ACC112 (cell line): ENCODE measurements at regions not wholly inside any gene's neighbourhood (a gene's known extent, or its start where the extent isn't known, plus 50 kb on each side); places are given as distances from the start of the nearest gene placed in this dataset.
"Not testable (repeated sequence)": the region's sequence is repeated elsewhere in the genome, so short reads cannot be mapped to it uniquely, and the experiment has no call there.

Experiments
- H2AFZ ChIP-seq: fragments of 200-600 bp; sonication (generic); one replicate; pipeline ENCODE4 v1.6.0; 2017; ENCODE audit warnings: antibody characterized with exemption, low read length; ENCODE audit not compliant: unreplicated experiment
- H3K27ac ChIP-seq: fragments of 200-600 bp; sonication (generic); 2 replicates; pipeline ENCODE4 v1.5.1; 2014; ENCODE audit warnings: low read depth, mild to moderate bottlenecking, antibody characterized with exemption, low read length, moderate library complexity
- H3K27me3 ChIP-seq: fragments of 200-600 bp; sonication (generic); 2 replicates; pipeline ENCODE4 v1.6.1; 2014; ENCODE audit warnings: mild to moderate bottlenecking, antibody characterized with exemption, low read length, moderate library complexity, mixed read lengths; ENCODE audit not compliant: insufficient read depth
- H3K36me3 ChIP-seq: fragments of 200-600 bp; sonication (generic); 2 replicates; pipeline ENCODE4 v1.6.1; 2016; ENCODE audit warnings: mild to moderate bottlenecking, antibody characterized with exemption, low read length, moderate library complexity, mixed read lengths; ENCODE audit not compliant: insufficient read depth
- H3K4me1 ChIP-seq: fragments of 200-600 bp; sonication (generic); one replicate; pipeline ENCODE4 v1.6.1; 2016; ENCODE audit warnings: low read length, mixed read lengths; ENCODE audit not compliant: insufficient read depth, unreplicated experiment, control insufficient read depth
- H3K4me3 ChIP-seq: fragments of 200-600 bp; sonication (generic); 2 replicates; pipeline ENCODE4 v1.5.1; 2014; ENCODE audit warnings: mild to moderate bottlenecking, low read depth, low read length
- H3K79me2 ChIP-seq: fragments of 200-600 bp; sonication (generic); one replicate; pipeline ENCODE4 v1.6.0; 2016; ENCODE audit warnings: low read length; ENCODE audit not compliant: control insufficient read depth, unreplicated experiment, insufficient read depth

DNA sequence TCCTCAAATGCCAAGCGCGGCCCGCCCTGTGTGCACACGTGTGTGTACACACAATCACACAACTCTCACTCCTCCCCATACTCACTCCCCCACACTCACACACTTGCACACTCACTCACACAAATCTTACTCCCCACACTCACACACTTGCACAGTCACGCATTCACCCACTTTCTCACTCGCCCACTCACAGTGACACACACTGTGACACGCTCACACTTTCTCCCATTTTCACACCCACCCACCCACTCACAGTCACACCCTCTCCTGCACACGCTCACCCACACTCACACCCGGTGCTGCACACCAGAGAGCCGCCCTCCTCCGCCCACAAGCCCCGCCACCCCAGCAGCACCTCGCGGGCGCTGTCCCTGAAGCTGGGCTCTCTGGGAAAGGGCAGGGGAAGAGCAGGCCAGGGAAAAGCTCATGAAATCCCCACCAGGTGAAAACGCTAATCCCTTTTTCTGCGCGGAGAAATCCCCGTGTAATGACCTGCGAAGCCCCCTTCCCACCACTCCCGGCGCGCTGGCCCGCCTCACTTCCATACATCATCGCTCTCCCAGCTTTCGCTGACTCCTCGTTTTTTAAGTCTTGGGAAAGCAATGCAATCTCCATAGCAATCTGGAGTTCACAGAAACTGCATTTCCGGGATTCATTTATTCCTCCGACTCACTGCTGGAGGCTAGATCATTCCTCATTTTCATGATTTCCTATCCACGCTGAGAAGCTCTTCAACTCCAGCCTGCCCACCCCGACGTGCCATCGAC is 211.6 kb upstream of the LRRC61 start:
- not testable (repeated sequence) for H3K4me1 ChIP-seq, H2AFZ ChIP-seq, H3K27ac ChIP-seq, H3K27me3 ChIP-seq, H3K79me2 ChIP-seq, H3K36me3 ChIP-seq, H3K4me3 ChIP-seq

DNA sequence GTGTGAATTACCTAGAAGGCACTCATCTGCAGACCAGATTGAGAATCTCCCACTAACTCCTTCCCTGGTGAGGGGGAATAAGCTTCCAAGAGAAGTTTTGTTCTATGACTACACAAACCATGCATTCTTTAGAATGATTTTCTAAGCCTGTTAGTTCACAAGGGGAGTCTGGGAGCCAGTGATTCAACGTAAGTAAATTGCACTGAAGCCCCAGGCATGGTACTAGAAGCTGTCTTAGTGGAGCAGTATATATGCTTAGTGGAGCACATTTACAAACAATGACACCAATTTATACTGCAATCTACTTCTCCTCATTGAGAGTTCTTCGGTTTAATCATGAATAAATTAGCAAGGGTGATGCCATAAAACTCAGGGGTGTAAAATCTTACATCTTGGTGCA is 209.9 kb upstream of the LRRC61 start:
- H3K36me3 ChIP-seq, H2AFZ ChIP-seq, H3K27me3 ChIP-seq, H3K79me2 ChIP-seq, H3K4me3 ChIP-seq, H3K27ac ChIP-seq, H3K4me1 ChIP-seq: not testable (repeated sequence)

DNA sequence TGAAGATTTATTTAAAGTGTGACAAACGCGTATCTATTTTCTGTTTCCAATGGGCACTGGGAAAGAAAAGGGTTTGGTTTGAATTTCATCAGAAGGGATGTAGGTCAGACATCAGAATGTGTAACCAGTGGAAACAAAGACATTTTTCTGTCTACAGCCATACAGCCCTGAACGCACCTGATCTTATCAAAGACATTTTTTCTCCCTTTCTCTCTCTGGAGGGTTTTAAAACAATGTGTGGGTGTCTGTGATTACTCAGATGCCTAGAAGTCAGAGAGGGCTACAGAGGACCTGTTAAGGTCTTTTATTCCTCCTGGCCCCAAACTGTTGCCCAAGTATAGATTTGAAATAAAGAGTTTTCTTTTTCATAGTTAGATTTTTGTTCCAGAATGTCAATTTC is 208.6 kb upstream of the LRRC61 start:
- not testable (repeated sequence) for H3K4me3 ChIP-seq, H3K27ac ChIP-seq, H3K36me3 ChIP-seq, H3K27me3 ChIP-seq, H2AFZ ChIP-seq, H3K79me2 ChIP-seq, H3K4me1 ChIP-seq

DNA sequence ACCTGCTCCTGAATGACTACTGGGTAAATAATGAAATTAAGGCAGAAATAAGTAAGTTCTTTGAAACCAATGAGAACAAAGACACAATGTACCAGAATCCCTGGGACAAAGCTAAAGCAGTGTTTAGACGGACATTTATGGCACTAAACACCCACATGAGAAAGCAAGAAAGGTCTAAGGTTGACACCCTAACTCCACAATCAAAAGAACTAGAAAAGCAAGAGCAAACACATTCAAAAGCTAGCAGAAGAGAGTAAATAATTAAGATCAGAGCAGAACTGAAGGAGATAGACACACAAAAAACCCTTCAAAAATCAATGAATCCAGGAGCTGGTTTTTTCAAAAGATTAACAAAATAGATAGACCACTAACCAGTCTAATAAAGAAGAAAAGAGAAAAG is 203.2 kb upstream of the LRRC61 start:
- H3K4me3 ChIP-seq, H3K79me2 ChIP-seq, H3K36me3 ChIP-seq, H2AFZ ChIP-seq, H3K27ac ChIP-seq, H3K4me1 ChIP-seq, H3K27me3 ChIP-seq: not testable (repeated sequence)

DNA sequence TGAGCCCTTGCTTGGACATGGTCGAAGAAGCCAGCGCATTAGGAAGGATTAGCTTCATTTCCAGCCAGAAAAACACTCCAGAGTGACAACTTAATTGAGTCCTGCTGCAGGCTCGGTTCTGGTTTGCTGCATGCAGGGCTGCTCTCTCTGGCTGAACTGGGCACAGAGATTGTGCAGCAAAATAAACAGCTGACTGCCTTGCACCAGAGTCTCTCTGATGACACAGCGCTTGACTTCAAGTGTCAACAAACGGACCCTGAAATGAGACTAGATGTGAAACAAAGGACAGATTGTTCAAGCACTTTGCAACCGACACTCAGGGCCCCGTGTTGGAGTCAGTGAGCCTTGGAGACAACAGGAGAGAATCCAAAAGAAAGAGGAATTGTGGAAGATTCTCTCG is 197.3 kb upstream of the LRRC61 start:
- not testable (repeated sequence) for H3K27ac ChIP-seq, H3K4me1 ChIP-seq, H3K4me3 ChIP-seq, H3K27me3 ChIP-seq, H2AFZ ChIP-seq, H3K36me3 ChIP-seq, H3K79me2 ChIP-seq

DNA sequence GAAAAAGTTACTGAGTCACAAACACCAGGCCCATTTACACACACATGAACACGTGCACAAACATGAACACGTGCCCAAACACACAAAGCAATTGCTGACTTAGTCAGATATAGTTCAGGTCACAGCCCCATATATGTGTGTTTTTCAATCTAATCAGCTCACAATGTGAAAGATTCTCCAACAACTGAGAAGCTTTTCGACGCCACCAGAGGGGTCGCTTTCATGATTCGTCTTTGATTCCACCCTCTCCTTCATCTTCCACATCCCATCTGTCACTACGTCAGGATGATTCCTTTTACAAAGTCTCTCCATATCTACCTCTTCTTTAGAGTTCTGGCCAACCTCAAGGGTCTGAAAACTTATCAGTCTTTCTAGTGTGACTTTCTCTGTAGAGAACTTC is 188.7 kb upstream of the LRRC61 start:
- not testable (repeated sequence) for H2AFZ ChIP-seq, H3K27me3 ChIP-seq, H3K27ac ChIP-seq, H3K4me1 ChIP-seq, H3K79me2 ChIP-seq, H3K36me3 ChIP-seq, H3K4me3 ChIP-seq

DNA sequence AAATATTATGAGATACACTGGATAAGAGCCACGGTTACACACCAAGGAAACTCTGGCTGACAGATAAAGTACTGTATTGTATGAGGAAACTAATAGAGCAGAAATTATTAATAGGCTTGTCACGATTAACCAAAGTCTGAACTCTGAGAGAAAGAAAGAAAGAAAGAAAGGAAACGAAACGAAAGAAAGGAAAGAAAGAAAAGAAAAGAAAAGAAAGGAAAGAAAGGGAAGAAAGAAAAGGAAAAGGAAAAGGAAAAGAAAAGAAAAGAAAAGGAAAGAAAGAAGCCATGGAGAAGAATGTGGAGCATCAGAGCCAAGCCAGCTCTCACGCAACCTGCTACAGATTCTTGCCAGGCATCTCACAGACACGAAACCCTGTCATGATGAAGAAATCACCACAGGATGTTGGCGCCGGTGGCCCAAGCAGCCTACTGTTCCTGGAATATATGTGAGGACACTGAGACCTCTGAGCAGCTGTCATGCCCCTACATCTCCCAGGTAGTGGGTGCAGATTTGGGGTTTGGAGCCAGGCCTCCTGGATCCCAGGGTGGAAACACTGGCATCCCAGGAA is 187.4 kb upstream of the LRRC61 start:
- H3K4me3 ChIP-seq, H3K27ac ChIP-seq, H3K27me3 ChIP-seq, H3K4me1 ChIP-seq, H3K36me3 ChIP-seq, H2AFZ ChIP-seq, H3K79me2 ChIP-seq: not testable (repeated sequence)

DNA sequence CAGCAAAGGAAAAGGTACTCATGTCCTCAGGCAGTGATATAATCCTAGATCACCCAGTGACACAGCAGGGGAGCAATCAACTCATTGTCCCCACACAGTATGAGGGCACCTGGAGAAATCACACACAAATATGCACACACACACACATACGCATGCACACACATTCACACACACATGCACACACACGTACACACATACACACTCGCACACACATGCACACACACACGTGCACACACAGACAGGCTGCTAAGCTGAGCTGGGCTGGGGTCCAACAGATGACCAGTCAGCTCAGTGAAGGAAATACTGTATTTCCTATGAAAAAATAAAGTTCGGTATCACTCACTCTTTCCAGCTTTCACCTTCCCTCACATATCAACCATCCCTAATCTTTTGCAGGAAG is 183.3 kb upstream of the LRRC61 start:
- not testable (repeated sequence) for H3K4me1 ChIP-seq, H3K36me3 ChIP-seq, H2AFZ ChIP-seq, H3K27me3 ChIP-seq, H3K4me3 ChIP-seq, H3K27ac ChIP-seq, H3K79me2 ChIP-seq

DNA sequence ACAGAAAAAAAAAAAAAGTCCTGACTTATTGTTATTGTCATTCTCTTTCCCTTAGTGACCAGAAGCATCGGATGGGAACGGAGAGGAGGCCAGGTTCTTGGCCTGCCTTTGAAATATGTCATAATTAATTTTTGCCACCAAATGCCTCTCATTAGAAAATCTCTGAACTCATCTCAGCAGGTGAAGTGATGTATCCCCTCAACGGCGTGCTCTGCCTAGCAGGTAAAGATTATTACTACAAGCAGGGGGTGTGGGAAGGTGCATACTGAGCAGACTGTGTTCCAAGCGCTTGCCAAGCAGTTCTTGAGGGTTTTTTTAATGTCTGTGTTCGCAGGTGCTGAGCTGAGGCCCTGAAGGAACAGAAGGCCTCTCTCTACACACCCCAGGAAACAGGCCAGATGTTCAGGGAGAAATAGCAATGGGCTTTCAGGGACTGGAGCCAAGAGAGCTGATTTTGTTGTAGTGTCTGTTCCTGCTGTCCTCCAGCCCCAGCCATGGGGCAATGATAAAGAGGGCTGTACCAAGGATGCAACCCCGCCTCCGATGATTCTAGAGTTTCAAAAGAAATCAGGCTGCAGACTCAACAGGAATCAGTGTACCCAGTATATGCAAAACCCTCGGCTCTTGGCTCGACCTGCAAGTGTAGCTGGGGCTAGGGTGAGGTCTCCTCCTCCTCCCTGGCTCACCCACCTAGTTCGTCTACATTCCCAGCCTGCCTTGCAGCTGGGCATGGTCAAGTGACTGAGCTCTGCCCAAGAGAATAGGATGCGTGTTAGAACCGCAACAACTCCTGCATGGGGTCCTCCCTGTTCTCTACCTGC is 181.4 kb upstream of the LRRC61 start:
- not testable (repeated sequence) for H3K27ac ChIP-seq, H3K79me2 ChIP-seq, H3K27me3 ChIP-seq, H3K4me3 ChIP-seq, H2AFZ ChIP-seq, H3K36me3 ChIP-seq, H3K4me1 ChIP-seq

DNA sequence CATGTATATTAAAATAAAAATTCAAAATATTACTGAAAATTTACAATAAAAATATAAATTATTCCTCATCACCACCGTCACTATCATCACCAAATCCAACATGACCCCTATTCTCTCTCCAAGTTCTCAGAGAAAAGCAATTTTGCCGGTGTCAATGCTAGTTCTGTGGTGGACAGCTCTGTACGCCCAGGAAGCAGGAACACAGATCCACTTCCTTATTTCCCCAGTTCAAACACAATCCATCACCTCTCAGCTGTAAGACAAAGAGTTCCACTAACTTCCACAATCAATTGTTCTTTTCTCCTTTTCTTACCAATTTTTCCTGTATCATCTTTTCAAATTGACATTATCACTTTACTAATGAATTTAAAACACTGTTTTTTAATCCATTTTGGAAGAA is 177.0 kb upstream of the LRRC61 start:
- not testable (repeated sequence) for H3K4me1 ChIP-seq, H3K4me3 ChIP-seq, H3K79me2 ChIP-seq, H2AFZ ChIP-seq, H3K27me3 ChIP-seq, H3K27ac ChIP-seq, H3K36me3 ChIP-seq

DNA sequence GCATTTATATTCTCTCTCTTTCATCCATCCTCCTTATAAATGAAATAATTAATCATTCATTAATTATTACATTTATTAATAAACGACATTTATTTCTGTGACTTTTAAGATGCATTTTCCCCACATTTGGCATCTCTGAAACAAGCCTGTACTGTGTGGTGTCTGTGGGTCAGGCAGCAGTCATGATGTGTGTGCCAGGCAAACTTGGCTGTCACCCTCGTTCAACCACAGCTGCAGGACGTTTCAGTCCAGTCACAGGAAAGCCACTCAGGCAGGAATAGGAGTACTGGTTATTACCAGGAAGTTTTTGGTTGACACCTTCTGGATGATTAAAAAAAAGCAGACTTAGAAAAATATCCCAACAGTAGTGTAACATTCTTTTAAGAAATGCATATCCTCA is 175.6 kb upstream of the LRRC61 start:
- H3K27me3 ChIP-seq, H3K79me2 ChIP-seq, H2AFZ ChIP-seq, H3K4me3 ChIP-seq, H3K36me3 ChIP-seq, H3K4me1 ChIP-seq, H3K27ac ChIP-seq: not testable (repeated sequence)
